GM18861 (cell line): ENCODE measurements at regions not wholly inside any gene's neighbourhood (a gene's known extent, or its start where the extent isn't known, plus 50 kb on each side); places are given as distances from the start of the nearest gene placed in this dataset.

ENCODE experiments used
- ATAC-seq: cut with Tn5 transposase; IDR thresholded peaks from one replicate; pipeline ENCODE4 v1.9.1; 2021; ENCODE audit not compliant: unreplicated experiment

- ATAC-seq = no peak
These were observed 1907.9 kb downstream of the MRPL39 start for GRCh38 chr21:23699402-23699801.

GRCh38 chr21:23698619-23699018, 1908.7 kb downstream of the MRPL39 start:
- ATAC-seq = no peak

- no peak for ATAC-seq
These were observed 1911.8 kb downstream of the MRPL39 start for GRCh38 chr21:23695443-23695842.

- ATAC-seq = no peak
These were observed 1912.9 kb downstream of the MRPL39 start for GRCh38 chr21:23694390-23694789.

- ATAC-seq = no peak
These were observed 1917.0 kb downstream of the MRPL39 start for GRCh38 chr21:23690316-23690715.

- ATAC-seq = no peak
These were observed 1920.4 kb downstream of the MRPL39 start for GRCh38 chr21:23686737-23687523.

- no peak for ATAC-seq
These were observed 1922.8 kb downstream of the MRPL39 start for GRCh38 chr21:23684431-23684830.

GRCh38 chr21:23664193-23664694, 1943.0 kb downstream of the MRPL39 start:
- ATAC-seq = no peak

- ATAC-seq = no peak
These were observed 1946.7 kb downstream of the MRPL39 start for GRCh38 chr21:23660560-23660959.

- no peak for ATAC-seq
These were observed 1962.5 kb downstream of the MRPL39 start for GRCh38 chr21:23644768-23645167.

- no peak for ATAC-seq
These were observed 1967.6 kb downstream of the MRPL39 start for GRCh38 chr21:23639721-23640120.

GRCh38 chr21:23638131-23638695, 1969.1 kb downstream of the MRPL39 start:
- no peak for ATAC-seq

GRCh38 chr21:23633447-23633940, 1973.8 kb downstream of the MRPL39 start:
- no peak for ATAC-seq

GRCh38 chr21:23624281-23624680, 1983.0 kb downstream of the MRPL39 start:
- ATAC-seq = no peak

GRCh38 chr21:23613014-23613413, 1994.3 kb downstream of the MRPL39 start:
- no peak for ATAC-seq

- no peak for ATAC-seq
These were observed 1995.1 kb downstream of the MRPL39 start for GRCh38 chr21:23612210-23612609.

GRCh38 chr21:23607782-23608431, 1999.4 kb downstream of the MRPL39 start:
- no peak for ATAC-seq

- ATAC-seq = no peak
These were observed 2005.7 kb downstream of the MRPL39 start for GRCh38 chr21:23601549-23601948.

GRCh38 chr21:23593582-23593981, 2013.7 kb downstream of the MRPL39 start:
- no peak for ATAC-seq

- ATAC-seq = no peak
These were observed 2021.9 kb downstream of the MRPL39 start for GRCh38 chr21:23585419-23585818.

- ATAC-seq = no peak
These were observed 2027.7 kb downstream of the MRPL39 start for GRCh38 chr21:23579573-23579972.

- ATAC-seq = no peak
These were observed 2029.3 kb downstream of the MRPL39 start for GRCh38 chr21:23578027-23578426.
